ENCODE measurements at regions not wholly inside any gene's neighbourhood (a gene's known extent, or its start where the extent isn't known, plus 50 kb on each side); places are given as distances from the start of the nearest gene placed in this dataset.

DNA sequence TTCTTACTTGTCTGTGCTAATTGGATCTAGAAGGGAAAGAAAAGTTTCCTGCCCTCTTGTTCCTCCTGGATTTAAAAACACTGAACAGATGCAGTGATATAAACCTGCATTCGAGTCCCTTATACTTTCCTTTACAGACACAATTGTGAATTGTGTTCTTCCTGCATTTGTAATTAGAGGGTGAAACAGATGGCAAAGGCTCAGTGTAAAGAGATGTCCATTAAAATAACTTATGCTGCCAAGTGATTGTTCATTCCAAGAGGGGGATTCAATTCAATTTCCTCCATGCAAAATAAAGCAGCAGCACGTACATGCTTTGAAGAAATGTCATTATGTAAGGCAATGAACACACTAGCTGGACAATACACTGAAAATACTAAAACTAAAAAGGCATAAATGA is 248.3 kb upstream of the LRIG3 start:
- no peak for TF ChIP-seq POLR2A (IDR thresholded peaks at IDR 0.05)
- TF ChIP-seq, protein P1, sequence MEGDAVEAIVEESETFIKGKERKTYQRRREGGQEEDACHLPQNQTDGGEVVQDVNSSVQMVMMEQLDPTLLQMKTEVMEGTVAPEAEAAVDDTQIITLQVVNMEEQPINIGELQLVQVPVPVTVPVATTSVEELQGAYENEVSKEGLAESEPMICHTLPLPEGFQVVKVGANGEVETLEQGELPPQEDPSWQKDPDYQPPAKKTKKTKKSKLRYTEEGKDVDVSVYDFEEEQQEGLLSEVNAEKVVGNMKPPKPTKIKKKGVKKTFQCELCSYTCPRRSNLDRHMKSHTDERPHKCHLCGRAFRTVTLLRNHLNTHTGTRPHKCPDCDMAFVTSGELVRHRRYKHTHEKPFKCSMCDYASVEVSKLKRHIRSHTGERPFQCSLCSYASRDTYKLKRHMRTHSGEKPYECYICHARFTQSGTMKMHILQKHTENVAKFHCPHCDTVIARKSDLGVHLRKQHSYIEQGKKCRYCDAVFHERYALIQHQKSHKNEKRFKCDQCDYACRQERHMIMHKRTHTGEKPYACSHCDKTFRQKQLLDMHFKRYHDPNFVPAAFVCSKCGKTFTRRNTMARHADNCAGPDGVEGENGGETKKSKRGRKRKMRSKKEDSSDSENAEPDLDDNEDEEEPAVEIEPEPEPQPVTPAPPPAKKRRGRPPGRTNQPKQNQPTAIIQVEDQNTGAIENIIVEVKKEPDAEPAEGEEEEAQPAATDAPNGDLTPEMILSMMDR (IDR thresholded peaks at IDR 0.05), result no peak
